Keratinocyte (primary cell): ENCODE measurements at regions not wholly inside any gene's neighbourhood (a gene's known extent, or its start where the extent isn't known, plus 50 kb on each side); places are given as distances from the start of the nearest gene placed in this dataset.

Source experiments
- DNase-seq: peaks from one replicate; pipeline ENCODE4 v3.0.0-alpha.2; 2011; ENCODE audit warnings: low read depth, missing footprints, low spot score
- FAIRE-seq: peaks from 2 replicates; lab custom pipeline; 2011; peaks lifted over from hg19 to GRCh38; lab: Jason Lieb, UNC
- H2AFZ ChIP-seq: 2 replicates; pipeline ENCODE4 v1.6.0; 2012; ENCODE audit warnings: low read length, control low read depth, inconsistent platforms; ENCODE audit not compliant: control insufficient read depth
- H3K27ac ChIP-seq: 2 replicates; pipeline ENCODE4 v1.5.1; 2011; ENCODE audit warnings: low read length; ENCODE audit not compliant: control insufficient read depth, insufficient read depth
- H3K27me3 ChIP-seq: 3 replicates; pipeline ENCODE4 v1.6.0; 2011; ENCODE audit warnings: low read length; ENCODE audit not compliant: control insufficient read depth, insufficient read depth; ENCODE audit errors: extremely low read depth
- H3K36me3 ChIP-seq, 2 experiments: 2 replicates in 1 of 2; 3 replicates in 1 of 2; pipeline ENCODE4 v1.5.1; 2011; ENCODE audit warnings: low read length in 2 of 2, mild to moderate bottlenecking in 1 of 2; ENCODE audit not compliant: control insufficient read depth in 2 of 2, insufficient read depth in 2 of 2; ENCODE audit errors: extremely low read depth in 1 of 2
- H3K4me1 ChIP-seq: 3 replicates; pipeline ENCODE4 v1.5.1; 2011; ENCODE audit warnings: low read length; ENCODE audit not compliant: control insufficient read depth, insufficient read depth; ENCODE audit errors: extremely low read depth
- H3K4me2 ChIP-seq: 3 replicates; pipeline ENCODE4 v1.6.0; 2011; ENCODE audit warnings: low read depth, low read length; ENCODE audit not compliant: control insufficient read depth, insufficient read depth; ENCODE audit errors: extremely low read depth
- H3K4me3 ChIP-seq, 3 experiments: fragments of 200-600 bp in 1 of 3; sonication (generic) in 1 of 3; 2 replicates in 2 of 3; 3 replicates in 1 of 3; pipeline ENCODE4 v1.5.1; 2011 to 2016; ENCODE audit warnings: low read length in 3 of 3, mild to moderate bottlenecking in 3 of 3, control low read depth in 2 of 3, inconsistent platforms in 1 of 3, low read depth in 1 of 3, mixed read lengths in 1 of 3, mixed run types in 1 of 3, moderate library complexity in 1 of 3; ENCODE audit not compliant: control insufficient read depth in 2 of 3, insufficient read depth in 2 of 3; ENCODE audit errors: extremely low read depth in 1 of 3
- H3K79me2 ChIP-seq: 2 replicates; pipeline ENCODE4 v1.6.0; 2012; ENCODE audit warnings: low read length; ENCODE audit not compliant: control insufficient read depth, insufficient read depth
- H3K9ac ChIP-seq: 3 replicates; pipeline ENCODE4 v1.6.0; 2011; ENCODE audit warnings: low read length; ENCODE audit not compliant: control insufficient read depth, insufficient read depth; ENCODE audit errors: extremely low read depth
- H3K9me1 ChIP-seq: 3 replicates; pipeline ENCODE4 v1.6.0; 2011; ENCODE audit warnings: low read length; ENCODE audit not compliant: control insufficient read depth, insufficient read depth; ENCODE audit errors: extremely low read depth
- H3K9me3 ChIP-seq: 2 replicates; pipeline ENCODE4 v1.5.1; 2012; ENCODE audit warnings: low read depth, low read length; ENCODE audit not compliant: control insufficient read depth
- H4K20me1 ChIP-seq: 3 replicates; pipeline ENCODE4 v1.6.0; 2011; ENCODE audit warnings: low read length; ENCODE audit not compliant: control insufficient read depth, insufficient read depth; ENCODE audit errors: extremely low read depth
- EZH2 ChIP-seq: IDR thresholded peaks from one replicate; pipeline ENCODE4 v1.6.1; 2012; ENCODE audit warnings: inconsistent platforms, mild to moderate bottlenecking, low read length, moderate library complexity
- dilution Hi-C: fragments of 300-500 bp; cut with MboI; formaldehyde crosslinking; loops from one replicate; pipeline ENCODE4 v1.7.0; 2020; ENCODE audit warnings: low sequenced_read_pairs; ENCODE audit not compliant: extremely low pct_ligation_motif_present
- TF ChIP-seq, protein P1 (sequence below), 3 experiments: IDR thresholded peaks in 1 of 3; conservative IDR thresholded peaks in 1 of 3; optimal IDR thresholded peaks in 1 of 3; 2 replicates in 2 of 3; 3 replicates in 1 of 3; pipeline versions ENCODE3 to v1.5.1; 2011; ENCODE audit warnings: low read length in 3 of 3, mild to moderate bottlenecking in 3 of 3, moderate library complexity in 2 of 3, control low read depth in 1 of 3, inconsistent platforms in 1 of 3; ENCODE audit not compliant: insufficient read depth in 2 of 3; ENCODE audit errors: extremely low read depth in 1 of 3

DNA sequence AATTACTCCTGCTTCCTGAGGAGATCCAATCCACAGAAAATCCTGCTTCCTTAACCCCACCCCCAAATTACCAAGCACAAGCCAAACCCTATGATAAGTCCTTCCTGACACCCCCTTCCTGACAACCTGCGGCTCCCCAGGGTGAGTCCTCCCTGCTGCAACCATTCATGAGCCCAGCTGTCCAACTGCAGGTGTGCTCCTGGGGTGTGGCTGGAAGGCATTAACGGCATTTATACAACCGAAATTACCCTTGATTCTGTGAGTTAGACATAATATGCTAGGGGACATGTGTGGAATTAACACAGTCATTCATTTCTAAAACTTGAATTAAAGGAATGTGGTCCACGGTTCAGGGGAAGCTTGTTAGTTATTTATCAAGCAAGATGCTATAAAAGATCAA lies 119.0 kb upstream of the ALKAL2 start:
- TF ChIP-seq EZH2 = no peak
- TF ChIP-seq, protein P1, sequence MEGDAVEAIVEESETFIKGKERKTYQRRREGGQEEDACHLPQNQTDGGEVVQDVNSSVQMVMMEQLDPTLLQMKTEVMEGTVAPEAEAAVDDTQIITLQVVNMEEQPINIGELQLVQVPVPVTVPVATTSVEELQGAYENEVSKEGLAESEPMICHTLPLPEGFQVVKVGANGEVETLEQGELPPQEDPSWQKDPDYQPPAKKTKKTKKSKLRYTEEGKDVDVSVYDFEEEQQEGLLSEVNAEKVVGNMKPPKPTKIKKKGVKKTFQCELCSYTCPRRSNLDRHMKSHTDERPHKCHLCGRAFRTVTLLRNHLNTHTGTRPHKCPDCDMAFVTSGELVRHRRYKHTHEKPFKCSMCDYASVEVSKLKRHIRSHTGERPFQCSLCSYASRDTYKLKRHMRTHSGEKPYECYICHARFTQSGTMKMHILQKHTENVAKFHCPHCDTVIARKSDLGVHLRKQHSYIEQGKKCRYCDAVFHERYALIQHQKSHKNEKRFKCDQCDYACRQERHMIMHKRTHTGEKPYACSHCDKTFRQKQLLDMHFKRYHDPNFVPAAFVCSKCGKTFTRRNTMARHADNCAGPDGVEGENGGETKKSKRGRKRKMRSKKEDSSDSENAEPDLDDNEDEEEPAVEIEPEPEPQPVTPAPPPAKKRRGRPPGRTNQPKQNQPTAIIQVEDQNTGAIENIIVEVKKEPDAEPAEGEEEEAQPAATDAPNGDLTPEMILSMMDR (optimal IDR thresholded peaks at IDR 0.05 in 1 of 3, IDR thresholded peaks at IDR 0.05 in 1 of 3, conservative IDR thresholded peaks at IDR 0.05 in 1 of 3; ENCODE audit: extremely low read depth in 1 of 3, insufficient read depth in 2 of 3, low read length in 3 of 3) = no peak

DNA sequence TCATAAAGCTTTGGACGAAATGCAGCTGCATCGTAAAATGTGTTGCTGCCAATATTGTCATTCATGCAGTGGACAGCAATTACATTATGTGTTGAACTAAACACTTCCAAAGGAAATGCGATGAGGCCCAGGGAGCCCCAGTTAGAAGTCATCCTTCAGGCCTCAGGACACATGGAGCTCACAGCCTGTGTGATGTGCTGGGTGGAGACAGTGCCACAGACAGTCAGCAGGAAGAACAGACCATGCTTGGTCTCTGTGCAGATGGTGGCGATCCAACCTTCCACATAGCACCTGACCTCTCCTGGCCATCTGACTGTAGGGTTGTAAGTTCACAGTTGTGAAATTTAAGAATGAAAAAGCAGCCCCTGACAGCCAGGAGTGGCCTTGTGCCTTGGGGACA lies 118.3 kb upstream of the ALKAL2 start:
- Histone ChIP-seq H3K9me3 (no peaks in the 10 kb centered on the region), H3K79me2 (no peaks in the 10 kb centered on the region), H3K4me2 (no peak overlapping the region), H3K36me3 (no peaks in the 10 kb centered on the region), H4K20me1 (no peaks in the 10 kb centered on the region), H3K4me1 (no peaks in the 10 kb centered on the region), H3K4me3 (no peak overlapping the region), H3K9ac (no peak overlapping the region), H3K9me1 (no peaks in the 10 kb centered on the region), H2AFZ (no peak overlapping the region), H3K27me3 (no peaks in the 10 kb centered on the region), H3K27ac (no peak overlapping the region)
- FAIRE-seq (no peak), DNase-seq (no peak)
- TF ChIP-seq, protein P1 (optimal IDR thresholded peaks at IDR 0.05 in 1 of 3, IDR thresholded peaks at IDR 0.05 in 1 of 3, conservative IDR thresholded peaks at IDR 0.05 in 1 of 3; ENCODE audit: extremely low read depth in 1 of 3, insufficient read depth in 2 of 3, low read length in 3 of 3) = no peak
- TF ChIP-seq EZH2 = no peak
- dilution Hi-C loops = no loop called here

More for the DNA sequence above, 119.0 kb upstream of the ALKAL2 start:
- Histone ChIP-seq H3K79me2 (no peaks in the 10 kb centered on the region), H3K36me3 (no peaks in the 10 kb centered on the region), H3K9me1 (no peaks in the 10 kb centered on the region), H4K20me1 (no peaks in the 10 kb centered on the region), H3K9me3 (no peaks in the 10 kb centered on the region), H3K4me1 (no peaks in the 10 kb centered on the region), H3K27ac (no peak overlapping the region), H3K4me2 (no peak overlapping the region), H2AFZ (no peak overlapping the region), H3K27me3 (no peaks in the 10 kb centered on the region), H3K9ac (no peak overlapping the region), H3K4me3 (no peak overlapping the region)
- dilution Hi-C loops = no loop called here
- no peak for FAIRE-seq
- DNase-seq = no peak
